ENCODE measurements at regions not wholly inside any gene's neighbourhood (a gene's known extent, or its start where the extent isn't known, plus 50 kb on each side); places are given as distances from the start of the nearest gene placed in this dataset.
"Not testable (repeated sequence)": the region's sequence is repeated elsewhere in the genome, so short reads cannot be mapped to it uniquely, and the experiment has no call there.

- ATAC-seq: no peak
- DNase-seq (ENCODE audit: low spot score): no peak
These were observed 153.5 kb upstream of the GALNT2 start for GRCh38 chr1:229913489-229913888.

DNA sequence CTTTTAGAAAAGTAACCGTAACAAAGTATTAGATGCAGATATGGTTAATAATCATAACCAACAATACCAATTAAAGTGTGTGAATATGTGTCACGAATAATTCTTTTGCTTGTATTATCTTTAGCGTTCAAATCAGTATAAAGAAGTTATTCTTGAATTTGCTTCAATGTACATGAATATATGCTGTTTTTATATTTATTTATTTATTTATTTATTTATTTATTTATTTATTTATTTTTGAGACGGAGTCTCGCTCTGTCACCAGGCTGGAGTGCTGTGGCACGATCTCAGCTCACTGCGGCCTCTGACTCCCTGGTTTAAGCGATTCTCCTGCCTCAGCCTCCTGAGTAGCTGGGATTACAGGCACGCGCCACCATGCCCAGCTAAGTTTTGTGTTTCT, 147.6 kb upstream of the GALNT2 start:
- DNase-seq (ENCODE audit: low spot score); ATAC-seq: not testable (repeated sequence)

- ATAC-seq: no peak
- no peak for DNase-seq (ENCODE audit: low spot score)
These were observed 146.4 kb upstream of the GALNT2 start for GRCh38 chr1:229920683-229921082.

DNA sequence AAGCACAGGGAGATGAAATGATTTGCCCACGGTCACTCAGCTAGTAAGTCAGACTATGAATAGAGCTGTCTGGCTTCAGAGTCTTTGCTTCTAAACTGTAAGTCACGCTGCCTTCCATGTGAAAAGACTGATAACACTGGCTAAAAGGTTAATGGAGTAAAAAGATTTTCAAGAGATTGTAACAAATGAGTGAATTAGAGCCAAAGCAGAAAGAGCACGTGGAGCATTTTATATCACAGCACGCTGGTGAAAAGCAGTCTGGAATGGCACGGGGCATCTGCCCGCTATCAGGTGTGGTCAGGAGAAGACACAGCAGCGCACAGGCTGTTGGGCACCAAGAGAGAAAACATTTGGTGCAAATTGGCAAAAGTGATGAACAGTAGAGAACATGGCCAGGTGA, 144.8 kb upstream of the GALNT2 start:
- no peak for ATAC-seq

GRCh38 chr1:229924639-229925038, 142.4 kb upstream of the GALNT2 start:
- no peak for DNase-seq (ENCODE audit: low spot score)
- ATAC-seq: no peak

More for the DNA sequence above, 144.8 kb upstream of the GALNT2 start:
- DNase-seq (ENCODE audit: low spot score): no peak

DNA sequence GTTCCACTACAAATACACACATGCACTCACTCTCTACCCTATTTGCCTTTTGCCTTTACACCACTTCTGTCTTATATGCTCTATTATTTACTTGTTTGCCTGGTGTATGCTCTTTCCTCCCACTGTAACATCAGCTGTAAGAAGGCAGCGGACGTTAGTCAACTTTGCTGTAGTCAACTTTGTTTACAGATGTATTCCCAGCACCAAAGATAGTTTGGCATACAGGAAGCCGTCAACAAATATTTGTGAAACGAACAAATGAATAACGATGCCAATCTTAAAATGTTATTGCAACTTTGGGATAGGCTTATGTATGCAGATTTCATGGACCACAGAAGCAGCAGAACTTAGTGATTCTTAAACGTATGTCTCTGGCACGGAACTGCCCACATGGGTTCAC, 138.3 kb upstream of the GALNT2 start:
- no peak for DNase-seq (ENCODE audit: low spot score)
- no peak for ATAC-seq

- DNase-seq (ENCODE audit: low spot score); ATAC-seq: not testable (repeated sequence)
These were observed 135.3 kb upstream of the GALNT2 start for GRCh38 chr1:229931751-229932150.

GRCh38 chr1:229935157-229935556, 131.9 kb upstream of the GALNT2 start:
- DNase-seq (ENCODE audit: low spot score); ATAC-seq: not testable (repeated sequence)

DNA sequence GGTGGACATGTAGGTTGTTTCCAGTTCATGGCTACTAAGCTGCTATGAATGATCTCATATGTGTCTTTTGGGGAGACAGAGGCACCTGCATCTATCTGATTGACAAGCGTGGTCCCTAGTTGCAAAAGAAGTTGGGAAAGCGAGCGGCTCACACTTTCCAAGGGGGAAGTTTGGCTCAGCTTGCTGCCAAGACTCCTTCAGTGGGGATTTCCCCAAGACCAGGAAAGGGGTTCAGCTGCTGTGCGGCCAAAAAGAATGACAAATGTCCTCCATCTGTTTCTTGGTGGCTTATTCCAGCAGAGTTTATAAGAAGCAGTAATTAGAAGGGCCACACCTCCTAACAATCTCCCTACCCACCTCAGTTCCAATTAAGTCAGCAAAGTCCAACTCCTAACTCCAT, 128.5 kb upstream of the GALNT2 start:
- no peak for ATAC-seq
- DNase-seq (ENCODE audit: low spot score): no peak

- ATAC-seq (no peak), DNase-seq (ENCODE audit: low spot score) (no peak)
These were observed 126.4 kb upstream of the GALNT2 start for GRCh38 chr1:229940684-229941083.

- no peak for ATAC-seq
- no peak for DNase-seq (ENCODE audit: low spot score)
These were observed 125.9 kb upstream of the GALNT2 start for GRCh38 chr1:229941160-229941559.

- no peak for ATAC-seq
- DNase-seq (ENCODE audit: low spot score): no peak
These were observed 125.2 kb upstream of the GALNT2 start for GRCh38 chr1:229941831-229942230.

DNA sequence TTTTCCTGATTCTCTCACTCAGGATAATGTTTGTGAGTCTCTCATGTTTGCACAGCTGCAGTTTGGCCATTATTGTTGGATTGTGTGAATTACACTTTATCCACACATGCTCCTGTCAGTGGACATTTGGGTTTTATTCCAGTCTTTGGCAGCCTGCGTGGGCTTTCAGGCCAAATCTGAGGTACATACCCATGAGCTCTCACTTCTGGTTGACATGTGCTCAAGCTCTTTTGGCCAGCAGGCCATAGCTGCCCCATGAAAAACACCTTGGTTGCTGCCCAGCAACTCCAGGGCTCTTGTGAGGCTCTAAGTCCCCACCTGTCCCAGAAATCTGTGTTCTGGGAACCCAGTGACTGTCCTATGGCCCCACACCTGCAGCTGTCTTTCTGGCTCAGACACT, 124.5 kb upstream of the GALNT2 start:
- no peak for ATAC-seq
- no peak for DNase-seq (ENCODE audit: low spot score)

- ATAC-seq (no peak), DNase-seq (ENCODE audit: low spot score) (no peak)
These were observed 123.8 kb upstream of the GALNT2 start for GRCh38 chr1:229943148-229943714.

DNA sequence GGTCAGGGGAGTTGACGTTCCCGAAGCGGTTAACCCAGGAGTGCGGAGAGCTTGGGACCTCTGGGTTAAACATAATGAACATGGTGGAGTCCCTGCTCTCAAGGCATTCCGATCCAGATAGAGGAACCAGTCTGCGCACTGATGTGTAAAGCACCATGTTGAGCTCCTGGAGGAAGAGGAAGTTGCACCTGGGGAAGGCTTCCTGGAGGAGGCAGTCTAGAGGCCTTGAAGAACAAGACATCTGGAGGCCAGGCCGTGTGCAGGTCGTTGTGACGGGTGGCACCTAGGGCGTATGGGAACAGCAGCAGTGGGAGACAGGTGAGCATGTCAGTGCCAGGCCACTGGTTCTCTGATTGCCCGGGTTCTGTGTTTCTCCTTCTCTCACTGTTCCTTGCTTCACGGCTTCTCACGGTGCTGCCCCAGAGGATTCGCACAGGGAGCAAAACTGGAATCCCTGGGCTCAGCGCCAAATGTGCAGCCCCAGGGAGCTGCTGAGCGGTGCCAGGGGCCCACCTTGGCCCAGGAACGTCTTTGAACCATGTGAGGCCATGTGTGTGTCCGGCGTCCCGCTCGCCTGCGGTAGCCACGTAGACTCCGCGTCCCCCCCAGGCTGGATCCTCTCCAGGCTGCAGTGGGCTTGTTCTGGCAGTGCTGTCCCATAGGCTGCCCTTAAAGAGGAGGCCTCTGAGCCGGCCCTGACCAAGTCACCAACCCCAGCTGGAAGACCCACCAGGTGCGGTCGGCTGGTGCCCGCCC, 122.9 kb upstream of the GALNT2 start:
- no peak for DNase-seq (ENCODE audit: low spot score)

DNA sequence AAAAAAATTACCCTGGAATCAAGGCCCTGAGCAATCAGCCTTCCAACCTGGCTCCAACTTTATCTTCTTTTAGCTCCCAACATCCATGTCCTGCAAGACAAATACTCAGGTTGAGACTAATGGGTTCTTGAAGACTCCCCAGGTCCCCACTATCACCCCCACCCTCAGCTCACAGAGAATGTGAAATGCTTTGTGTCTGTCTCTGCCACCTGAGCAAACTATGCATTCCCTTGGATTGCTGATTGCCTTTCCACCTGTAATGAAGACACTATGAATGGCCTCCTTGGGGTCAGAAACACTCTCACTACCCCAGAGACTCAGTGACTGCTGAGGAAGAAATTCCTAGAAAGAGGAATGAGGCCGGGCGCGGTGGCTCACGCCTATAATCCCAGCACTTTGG, 121.2 kb upstream of the GALNT2 start:
- DNase-seq (ENCODE audit: low spot score) (no peak), ATAC-seq (no peak)

More for the DNA sequence above, 122.9 kb upstream of the GALNT2 start:
- no peak for ATAC-seq

DNA sequence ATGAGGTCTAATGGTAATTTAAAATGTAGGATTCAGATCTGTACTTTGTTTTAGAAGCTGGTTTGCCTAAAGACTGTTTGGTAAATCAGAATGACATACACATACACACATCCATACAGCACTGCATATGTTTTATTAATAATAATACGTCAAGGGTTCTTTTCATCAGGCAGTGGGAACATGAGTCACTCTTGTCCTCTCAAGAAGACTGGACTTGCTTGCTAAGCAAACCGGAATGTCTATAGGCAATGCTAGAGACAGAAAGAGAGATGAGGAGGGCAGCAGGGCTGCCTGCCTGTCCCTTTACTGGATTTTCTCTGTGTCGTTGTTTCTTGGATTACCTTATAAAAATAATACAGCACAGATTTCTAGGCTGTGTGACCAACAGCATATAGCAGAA, 119.1 kb upstream of the GALNT2 start:
- no peak for ATAC-seq

GRCh38 chr1:229948438-229948837, 118.6 kb upstream of the GALNT2 start:
- no peak for DNase-seq (ENCODE audit: low spot score)
- ATAC-seq: no peak

More for the DNA sequence above, 119.1 kb upstream of the GALNT2 start:
- no peak for DNase-seq (ENCODE audit: low spot score)

DNA sequence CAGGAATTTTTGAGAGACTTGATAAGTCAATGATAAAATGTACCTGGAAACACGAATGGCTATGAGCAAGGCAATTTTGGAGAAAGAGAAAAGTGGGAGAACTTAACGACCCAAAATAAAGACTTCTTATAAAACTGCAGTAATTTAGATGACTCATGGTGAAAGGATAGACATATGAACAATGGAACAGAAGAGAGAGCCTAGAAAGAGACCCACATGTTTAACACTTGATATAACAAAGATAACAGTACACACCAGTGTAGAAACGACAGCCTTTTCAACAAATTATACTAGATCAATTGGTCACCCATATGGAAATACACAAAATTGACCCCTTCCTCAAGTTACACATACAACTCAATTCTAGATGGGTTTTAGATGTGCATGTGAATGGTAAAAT, 117.5 kb upstream of the GALNT2 start:
- ATAC-seq: no peak

DNA sequence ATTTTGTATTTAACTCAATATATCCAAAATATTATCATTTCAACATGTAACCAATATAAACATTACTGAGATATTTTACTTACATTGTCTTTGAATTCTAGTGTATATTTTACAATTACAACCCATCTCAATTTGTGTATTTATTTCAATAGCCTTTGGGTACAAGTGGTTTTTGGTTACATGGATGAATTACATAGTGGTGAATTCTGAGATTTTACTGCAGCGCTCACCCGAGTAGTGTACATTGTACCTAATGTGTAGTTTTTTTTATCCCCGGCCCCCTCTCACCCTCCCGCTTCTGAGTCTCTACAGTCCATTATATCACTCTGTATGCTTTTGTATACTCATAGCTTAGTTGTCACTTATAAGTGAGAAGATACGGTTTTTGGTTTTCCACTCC, 117.0 kb upstream of the GALNT2 start:
- no peak for DNase-seq (ENCODE audit: low spot score)
- no peak for ATAC-seq

More for the DNA sequence above, 117.5 kb upstream of the GALNT2 start:
- no peak for DNase-seq (ENCODE audit: low spot score)

GRCh38 chr1:229950908-229951307, 116.1 kb upstream of the GALNT2 start:
- ATAC-seq: no peak
- no peak for DNase-seq (ENCODE audit: low spot score)

DNA sequence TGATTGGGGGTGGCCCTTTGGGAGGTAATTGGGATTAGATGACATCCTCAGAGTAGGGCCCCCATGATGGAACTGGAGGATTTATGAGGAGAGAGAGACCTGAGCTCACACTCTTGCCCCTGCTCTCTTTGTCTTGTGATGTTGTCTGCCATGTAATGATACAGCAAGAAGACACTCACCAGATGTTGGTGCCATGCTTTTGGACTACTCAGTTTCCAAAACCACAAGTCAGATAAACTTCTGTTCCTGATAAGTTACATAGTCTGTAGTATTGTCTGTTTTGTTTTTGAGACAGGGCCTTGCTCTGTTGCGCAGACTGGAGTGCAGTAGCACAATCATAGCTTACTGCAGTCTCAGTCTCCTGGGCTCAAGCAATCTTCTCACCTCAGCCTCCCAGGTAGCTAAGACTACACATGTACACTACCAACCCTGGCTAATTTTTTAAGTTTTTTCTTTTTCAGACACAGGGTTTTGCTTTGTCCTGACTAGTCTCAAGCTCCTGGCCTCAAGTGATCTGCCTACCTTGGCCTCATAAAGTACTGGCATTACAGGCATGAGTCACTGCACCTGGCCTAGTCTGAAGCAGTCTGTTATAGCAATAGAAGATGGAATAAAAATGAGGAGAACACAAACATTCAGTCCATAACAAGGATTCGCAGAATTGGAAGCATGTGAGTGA, 115.0 kb upstream of the GALNT2 start:
- ATAC-seq: no peak
- no peak for DNase-seq (ENCODE audit: low spot score)

Measured in left lobe of liver (tissue), 2 donors.